ENCODE measurements at regions not wholly inside any gene's neighbourhood (a gene's known extent, or its start where the extent isn't known, plus 50 kb on each side); places are given as distances from the start of the nearest gene placed in this dataset.

DNA sequence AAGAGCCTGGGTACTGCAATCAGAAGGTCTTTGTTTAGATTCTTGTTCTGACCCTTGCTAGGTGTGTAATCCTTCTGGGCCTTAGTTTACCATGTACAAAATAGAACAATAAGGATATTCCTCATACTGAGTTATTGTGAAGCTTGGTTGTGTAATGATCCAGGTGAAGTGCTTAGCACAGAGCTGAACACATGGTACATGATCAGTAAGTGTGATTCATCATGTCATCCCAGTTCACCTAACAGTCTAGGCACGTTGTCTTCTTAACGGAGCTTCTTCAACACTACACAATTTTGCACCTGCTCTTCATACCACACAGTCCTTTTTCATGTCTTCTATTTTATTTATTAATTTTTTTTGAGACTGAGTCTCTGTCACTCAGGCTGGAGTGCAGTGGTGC lies 234.3 kb upstream of the TENM4 start:
- no peak for FAIRE-seq
- no peaks in the 10 kb centered on the region for H3K4me1 ChIP-seq
- ChIA-PET POLR2A (no interaction called here), CTCF (no interaction called here)
- no peak overlapping the region for H3K4me2 ChIP-seq
- no peak for DNase-seq (ENCODE audit: low read depth in 1 of 2, low spot score in 1 of 2)
- no peak overlapping the region for H3K4me3 ChIP-seq
- H3K27ac ChIP-seq = no peak overlapping the region
- ATAC-seq = no peak
- H3K9me3 ChIP-seq = no peaks in the 10 kb centered on the region
- TF ChIP-seq FOSL2 (IDR thresholded peaks at IDR 0.05) = no peak
- no peak for TF ChIP-seq FOSL2 (CRISPR knock-in tag; IDR thresholded peaks at IDR 0.05)
- 5% methylated on average over 2 of the region's 2 CpGs for WGBS (ENCODE audit: missing lambda C conversion rate)

- Histone ChIP-seq H3K4me2 (no peak overlapping the region), H3K9me3 (no peaks in the 10 kb centered on the region), H3K4me1 (no peaks in the 10 kb centered on the region), H3K4me3 (no peak overlapping the region), H3K27ac (no peak overlapping the region)
- TF ChIP-seq, protein P1, sequence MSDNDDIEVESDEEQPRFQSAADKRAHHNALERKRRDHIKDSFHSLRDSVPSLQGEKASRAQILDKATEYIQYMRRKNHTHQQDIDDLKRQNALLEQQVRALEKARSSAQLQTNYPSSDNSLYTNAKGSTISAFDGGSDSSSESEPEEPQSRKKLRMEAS (IDR thresholded peaks at IDR 0.05) = no peak
- no peak for TF ChIP-seq RARB (CRISPR knock-in tag; IDR thresholded peaks at IDR 0.05)
- TF ChIP-seq CHD2 (IDR thresholded peaks at IDR 0.05; ENCODE audit: low read length, partially characterized antibody) = no peak
- no peak for TF ChIP-seq ESRRA (IDR thresholded peaks at IDR 0.05; ENCODE audit: borderline replicate concordance, low read length)
- no peak for TF ChIP-seq ZC3H11A (IDR thresholded peaks at IDR 0.05)
- TF ChIP-seq HOXB5 (CRISPR knock-in tag; IDR thresholded peaks at IDR 0.05) = no peak
- TF ChIP-seq ZSCAN20 (CRISPR knock-in tag; IDR thresholded peaks at IDR 0.05) = no peak
- TF ChIP-seq KDM5A (IDR thresholded peaks at IDR 0.05) = no peak
- POLR2A ChIA-PET = no interaction called here
- no peak for DNase-seq (ENCODE audit: low read depth in 1 of 2, low spot score in 1 of 2)
- no peak for FAIRE-seq
- CTCF ChIA-PET = no interaction called here
- WGBS (ENCODE audit: missing lambda C conversion rate) = 3% methylated on average over 1 of the region's 1 CpG
- ATAC-seq = no peak
Measured at GRCh38 chr11:79672786-79673185, 232.0 kb upstream of the TENM4 start.

GRCh38 chr11:79671401-79671800 lies 230.6 kb upstream of the TENM4 start:
- H3K27ac ChIP-seq = no peak overlapping the region
- CTCF ChIA-PET = no interaction called here
- ATAC-seq = no peak

More at GRCh38 chr11:79671401-79671800, 230.6 kb upstream of the TENM4 start:
- no peaks in the 10 kb centered on the region for H3K9me3 ChIP-seq
- 1% methylated on average over 3 of the region's 3 CpGs for WGBS (ENCODE audit: missing lambda C conversion rate)
- no peak overlapping the region for H3K4me2 ChIP-seq
- DNase-seq (ENCODE audit: low read depth in 1 of 2, low spot score in 1 of 2) (no peak), FAIRE-seq (no peak)
- H3K4me3 ChIP-seq = no peak overlapping the region
- POLR2A ChIA-PET = no interaction called here
- no peaks in the 10 kb centered on the region for H3K4me1 ChIP-seq
- TF ChIP-seq GATA3 (IDR thresholded peaks at IDR 0.05; ENCODE audit: borderline replicate concordance) = no peak
- TF ChIP-seq EHF (CRISPR knock-in tag; IDR thresholded peaks at IDR 0.05) = no peak
- TF ChIP-seq, protein P2, sequence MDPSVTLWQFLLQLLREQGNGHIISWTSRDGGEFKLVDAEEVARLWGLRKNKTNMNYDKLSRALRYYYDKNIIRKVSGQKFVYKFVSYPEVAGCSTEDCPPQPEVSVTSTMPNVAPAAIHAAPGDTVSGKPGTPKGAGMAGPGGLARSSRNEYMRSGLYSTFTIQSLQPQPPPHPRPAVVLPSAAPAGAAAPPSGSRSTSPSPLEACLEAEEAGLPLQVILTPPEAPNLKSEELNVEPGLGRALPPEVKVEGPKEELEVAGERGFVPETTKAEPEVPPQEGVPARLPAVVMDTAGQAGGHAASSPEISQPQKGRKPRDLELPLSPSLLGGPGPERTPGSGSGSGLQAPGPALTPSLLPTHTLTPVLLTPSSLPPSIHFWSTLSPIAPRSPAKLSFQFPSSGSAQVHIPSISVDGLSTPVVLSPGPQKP (IDR thresholded peaks at IDR 0.05; ENCODE audit: low read depth, low read length) = no peak
- no peak for TF ChIP-seq ESRRA (IDR thresholded peaks at IDR 0.05; ENCODE audit: borderline replicate concordance, low read length)
- no peak for TF ChIP-seq USF2 (IDR thresholded peaks at IDR 0.05)
- no peak for TF ChIP-seq RARB (CRISPR knock-in tag; IDR thresholded peaks at IDR 0.05)
- no peak for TF ChIP-seq MYC (IDR thresholded peaks at IDR 0.05; ENCODE audit: borderline replicate concordance, low read length)
- TF ChIP-seq HEYL (CRISPR knock-in tag; IDR thresholded peaks at IDR 0.05) = no peak
- no peak for TF ChIP-seq JUN (IDR thresholded peaks at IDR 0.05)
- no peak for TF ChIP-seq MAZ (IDR thresholded peaks at IDR 0.05; ENCODE audit: borderline replicate concordance, low read depth, low read length)
- TF ChIP-seq NR3C1 (IDR thresholded peaks at IDR 0.05) = no peak
- TF ChIP-seq HES2 (IDR thresholded peaks at IDR 0.05) = no peak
- TF ChIP-seq KDM5A (IDR thresholded peaks at IDR 0.05) = no peak
- no peak for TF ChIP-seq CHD2 (IDR thresholded peaks at IDR 0.05; ENCODE audit: low read length, partially characterized antibody)
- no peak for TF ChIP-seq POLR2AphosphoS2 (conservative IDR thresholded peaks at IDR 0.05; ENCODE audit: low read length)
- TF ChIP-seq REST (IDR thresholded peaks at IDR 0.05) = no peak
- TF ChIP-seq E2F6 (IDR thresholded peaks at IDR 0.05; ENCODE audit: borderline replicate concordance, low read depth) = no peak
- TF ChIP-seq FOSB (CRISPR knock-in tag; IDR thresholded peaks at IDR 0.05) = no peak
- no peak for TF ChIP-seq RAD21 (conservative IDR thresholded peaks at IDR 0.05 in 1 of 2, IDR thresholded peaks at IDR 0.05 in 1 of 2)
